Kidney epithelial cell (primary cell): ENCODE measurements at regions not wholly inside any gene's neighbourhood (a gene's known extent, or its start where the extent isn't known, plus 50 kb on each side); places are given as distances from the start of the nearest gene placed in this dataset.

Experiments used
- DNase-seq: peaks from one replicate; pipeline ENCODE4 v3.0.0-alpha.2; 2010; ENCODE audit warnings: low read depth
- H3K27me3 ChIP-seq: 2 replicates; pipeline ENCODE4 v1.6.0; 2011; ENCODE audit warnings: low read length; ENCODE audit not compliant: control insufficient read depth, insufficient read depth
- H3K36me3 ChIP-seq: 2 replicates; pipeline ENCODE4 v1.5.1; 2011; ENCODE audit warnings: low read length; ENCODE audit not compliant: control insufficient read depth, insufficient read depth
- H3K4me3 ChIP-seq: 2 replicates; pipeline ENCODE4 v1.5.1; 2011; ENCODE audit warnings: low read depth, mild to moderate bottlenecking, control low read depth, low read length
- TF ChIP-seq, protein P1 (sequence below): IDR thresholded peaks from 2 replicates; pipeline ENCODE4 v1.5.1; 2011; ENCODE audit warnings: mild to moderate bottlenecking, moderate library complexity, low read length, control low read depth, inconsistent platforms; ENCODE audit not compliant: insufficient read depth, poor library complexity, severe bottlenecking

DNA sequence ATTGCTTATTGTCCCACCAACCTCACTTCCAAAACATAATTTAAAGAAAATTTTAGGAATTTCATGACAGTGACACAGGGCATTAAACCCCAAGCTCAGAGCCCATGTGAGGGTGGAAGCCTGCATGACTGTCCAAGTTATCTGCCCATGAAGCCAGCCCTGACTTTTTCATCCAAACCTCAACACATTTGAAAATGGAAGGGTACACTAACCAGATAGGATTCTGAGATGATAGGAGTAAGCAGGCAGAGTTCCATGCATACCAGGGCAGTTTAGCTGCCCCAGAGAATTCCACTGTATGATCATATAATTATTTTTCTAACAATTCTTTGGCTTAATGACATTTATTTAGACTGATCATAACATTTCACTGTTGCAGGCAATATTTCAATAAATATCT, 986.0 kb downstream of the TTLL7 start:
- TF ChIP-seq, protein P1, sequence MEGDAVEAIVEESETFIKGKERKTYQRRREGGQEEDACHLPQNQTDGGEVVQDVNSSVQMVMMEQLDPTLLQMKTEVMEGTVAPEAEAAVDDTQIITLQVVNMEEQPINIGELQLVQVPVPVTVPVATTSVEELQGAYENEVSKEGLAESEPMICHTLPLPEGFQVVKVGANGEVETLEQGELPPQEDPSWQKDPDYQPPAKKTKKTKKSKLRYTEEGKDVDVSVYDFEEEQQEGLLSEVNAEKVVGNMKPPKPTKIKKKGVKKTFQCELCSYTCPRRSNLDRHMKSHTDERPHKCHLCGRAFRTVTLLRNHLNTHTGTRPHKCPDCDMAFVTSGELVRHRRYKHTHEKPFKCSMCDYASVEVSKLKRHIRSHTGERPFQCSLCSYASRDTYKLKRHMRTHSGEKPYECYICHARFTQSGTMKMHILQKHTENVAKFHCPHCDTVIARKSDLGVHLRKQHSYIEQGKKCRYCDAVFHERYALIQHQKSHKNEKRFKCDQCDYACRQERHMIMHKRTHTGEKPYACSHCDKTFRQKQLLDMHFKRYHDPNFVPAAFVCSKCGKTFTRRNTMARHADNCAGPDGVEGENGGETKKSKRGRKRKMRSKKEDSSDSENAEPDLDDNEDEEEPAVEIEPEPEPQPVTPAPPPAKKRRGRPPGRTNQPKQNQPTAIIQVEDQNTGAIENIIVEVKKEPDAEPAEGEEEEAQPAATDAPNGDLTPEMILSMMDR = no peak
- H3K27me3 ChIP-seq = no peaks in the 10 kb centered on the region
- no peak for DNase-seq
- no peaks in the 10 kb centered on the region for H3K36me3 ChIP-seq
- H3K4me3 ChIP-seq = no peak overlapping the region

DNA sequence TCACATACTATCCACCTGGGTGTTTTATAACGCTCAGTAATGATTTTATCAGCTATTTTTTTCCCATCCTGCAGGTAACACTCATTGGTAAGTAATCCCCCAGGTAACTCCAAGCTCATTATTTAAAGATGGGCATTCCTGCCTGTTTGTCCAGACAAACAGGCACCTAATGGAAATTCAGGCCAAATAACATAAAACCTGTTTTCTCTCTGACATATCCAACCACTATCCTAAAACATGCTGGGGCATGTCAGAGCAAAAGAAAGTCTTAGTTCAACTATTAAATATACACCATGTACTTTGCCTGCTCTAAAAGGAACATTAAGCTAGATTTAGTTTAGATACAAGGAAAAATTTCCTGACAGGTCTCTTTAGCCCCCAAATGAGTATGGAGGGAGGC, 987.7 kb downstream of the TTLL7 start:
- DNase-seq = no peak
- no peaks in the 10 kb centered on the region for H3K27me3 ChIP-seq
- H3K36me3 ChIP-seq = no peaks in the 10 kb centered on the region
- TF ChIP-seq, protein P1 = no peak
- no peak overlapping the region for H3K4me3 ChIP-seq

DNA sequence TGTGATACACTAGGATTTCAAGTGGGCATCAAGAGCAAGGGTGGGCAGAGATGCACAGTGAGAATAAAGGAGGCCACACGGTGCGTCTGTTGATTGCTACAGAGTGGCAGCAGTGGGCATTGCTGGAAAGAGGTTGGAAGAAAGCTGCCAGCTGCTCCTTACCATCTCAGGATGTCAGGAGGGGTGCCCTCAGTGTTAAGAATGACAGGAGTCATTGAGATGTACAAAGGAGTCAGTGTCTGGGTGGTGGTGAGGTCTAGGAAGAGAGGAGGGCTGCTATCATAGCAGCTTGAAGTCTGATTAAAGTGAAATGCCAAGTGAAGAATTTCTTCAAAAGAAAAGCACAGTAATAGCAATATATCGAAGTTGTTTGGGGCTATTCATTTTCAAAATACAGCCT, 992.7 kb downstream of the TTLL7 start:
- TF ChIP-seq, protein P1 = no peak
- Histone ChIP-seq H3K27me3 (no peaks in the 10 kb centered on the region), H3K4me3 (no peak overlapping the region), H3K36me3 (no peaks in the 10 kb centered on the region)
- no peak for DNase-seq

DNA sequence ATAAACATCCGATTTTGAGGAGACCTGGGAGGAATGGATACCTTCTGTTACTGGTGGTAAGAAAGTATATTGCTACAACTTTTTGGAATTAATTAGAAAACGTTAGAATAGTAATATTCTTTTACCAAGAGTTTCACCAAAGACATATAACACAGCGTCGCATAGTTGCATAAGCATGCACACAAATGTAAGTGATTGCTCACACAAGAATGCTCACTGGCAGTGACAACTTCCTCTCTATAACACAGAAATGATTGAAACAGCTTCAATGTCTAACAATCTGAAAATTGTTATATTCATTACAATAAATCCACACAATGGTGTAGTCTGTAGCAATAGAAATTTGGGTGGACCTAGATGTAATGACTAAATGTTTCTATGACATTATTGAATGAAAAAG, 998.6 kb downstream of the TTLL7 start:
- TF ChIP-seq, protein P1 = no peak
- H3K4me3 ChIP-seq = no peak overlapping the region
- no peak for DNase-seq
- no peaks in the 10 kb centered on the region for H3K27me3 ChIP-seq
- H3K36me3 ChIP-seq = no peaks in the 10 kb centered on the region

DNA sequence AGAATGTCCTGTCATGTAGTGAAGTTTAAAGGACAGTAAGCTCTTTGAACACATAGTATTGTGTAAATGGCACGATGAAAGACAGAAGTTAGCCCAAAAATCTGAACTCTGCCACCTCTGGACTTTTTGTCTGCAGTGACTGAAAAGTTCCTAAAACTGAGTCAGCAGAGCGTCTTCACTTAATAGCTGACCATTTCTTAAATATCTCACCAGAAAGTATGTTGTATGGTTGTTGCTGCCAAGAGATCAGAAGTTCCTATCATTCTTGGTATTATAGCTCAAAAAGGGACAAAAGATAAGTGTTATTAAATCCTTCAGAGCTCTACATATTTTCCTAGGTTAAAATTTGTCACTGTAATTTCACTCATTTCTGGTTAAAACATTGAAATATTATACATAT, 1003.0 kb downstream of the TTLL7 start:
- Histone ChIP-seq H3K4me3 (no peak overlapping the region), H3K36me3 (no peaks in the 10 kb centered on the region), H3K27me3 (no peaks in the 10 kb centered on the region)
- no peak for DNase-seq
- TF ChIP-seq, protein P1 = no peak

DNA sequence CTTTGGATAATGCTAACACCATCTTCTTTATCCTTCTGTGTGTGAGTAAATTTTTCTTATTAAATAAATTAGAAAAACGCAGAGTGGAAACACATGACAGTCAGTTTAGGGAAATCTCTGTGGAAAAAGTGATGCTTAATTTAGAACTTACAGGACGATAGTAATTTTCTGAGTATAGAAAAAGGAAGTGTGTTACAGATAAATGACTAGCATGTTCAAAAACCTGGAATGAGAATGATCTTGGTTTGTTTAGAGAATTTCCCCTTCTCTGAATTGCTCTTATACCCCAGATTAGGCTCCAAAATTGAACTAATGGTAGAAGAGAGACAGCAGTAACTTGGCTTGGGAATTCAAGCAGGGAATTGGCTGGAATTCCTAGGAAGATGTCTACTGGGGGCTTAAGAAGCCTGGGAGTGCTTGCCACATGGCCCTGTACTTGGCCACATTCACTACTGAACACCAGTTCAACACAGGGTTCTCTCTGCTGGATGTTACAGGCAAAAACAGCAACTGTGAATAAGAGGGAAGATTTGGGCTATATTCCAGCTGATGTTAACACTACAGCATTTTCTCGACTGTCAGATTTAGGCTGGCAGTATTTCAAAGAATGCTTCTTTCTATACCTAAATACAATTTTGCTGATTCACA, 1004.2 kb downstream of the TTLL7 start:
- H3K4me3 ChIP-seq = no peak overlapping the region
- TF ChIP-seq, protein P1 = no peak
- H3K27me3 ChIP-seq = no peaks in the 10 kb centered on the region
- no peak for DNase-seq
- no peaks in the 10 kb centered on the region for H3K36me3 ChIP-seq
